ENCODE measurements at regions not wholly inside any gene's neighbourhood (a gene's known extent, or its start where the extent isn't known, plus 50 kb on each side); places are given as distances from the start of the nearest gene placed in this dataset.

DNA sequence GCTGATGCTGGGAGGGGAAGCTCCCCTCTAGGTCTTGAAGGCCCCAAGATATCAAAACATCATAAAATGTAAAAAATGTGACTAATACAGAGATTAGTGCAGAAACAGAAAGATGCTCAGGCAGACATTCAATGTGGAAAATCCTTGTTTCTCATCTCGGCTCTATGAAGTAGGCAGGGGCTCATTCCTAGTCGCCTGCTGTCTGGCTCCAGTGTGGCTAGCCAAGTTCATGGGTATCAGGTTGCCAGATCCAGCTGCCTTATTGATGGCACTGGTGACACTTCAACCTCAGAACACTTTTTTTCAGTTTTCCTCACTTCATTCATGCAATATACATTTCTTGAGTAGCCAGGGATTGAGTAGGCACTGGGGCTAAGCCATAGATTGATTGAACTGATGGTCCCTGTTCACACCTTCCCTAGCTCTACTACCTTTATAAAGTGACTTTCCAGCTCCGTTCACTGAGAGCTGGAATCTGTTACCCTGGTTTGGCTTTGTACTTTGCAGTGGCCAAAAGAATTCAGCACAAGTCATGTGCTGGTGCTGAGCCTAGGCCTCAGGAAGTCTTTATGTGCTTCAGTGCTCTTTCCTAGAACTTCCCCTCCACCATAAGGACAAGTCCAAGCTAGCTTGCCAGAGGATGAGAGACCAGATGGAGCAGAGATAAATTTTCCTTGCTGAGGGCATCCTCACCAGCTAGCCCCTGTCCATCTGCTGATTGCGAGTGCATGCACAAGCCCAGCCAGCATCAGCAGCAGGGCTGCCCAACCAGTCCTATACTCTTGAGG, 373.6 kb upstream of the ST6GAL2 start (continued):
- TF ChIP-seq ZMIZ1 (IDR thresholded peaks at IDR 0.05; ENCODE audit: low read depth in 2 of 2, low read length in 2 of 2) (no peak), PYGO2 (tag; IDR thresholded peaks at IDR 0.05) (no peak)

GRCh38 chr2:107263628-107264027, 377.7 kb upstream of the ST6GAL2 start:
- H3K27ac ChIP-seq (ENCODE audit: extremely low read depth, low read depth, low read length): no peak overlapping the region
- DNase-seq (ENCODE audit: extremely low read depth in 1 of 4, low spot score in 3 of 4) (no peak), FAIRE-seq (no peak), ATAC-seq (no peak)
- H3K4me3 ChIP-seq: no peak overlapping the region
- H3K79me2 ChIP-seq (ENCODE audit: control insufficient read depth, insufficient read depth, low read length): no peaks in the 10 kb centered on the region
- ChIA-PET POLR2A (no interaction called here), CTCF (ENCODE audit: low intra/inter-chr PET ratio) (no interaction called here)
- no peaks in the 10 kb centered on the region for H3K9me3 ChIP-seq (replicated peaks; ENCODE audit: control insufficient read depth, insufficient read depth, low read depth, low read length)
- no peaks in the 10 kb centered on the region for H3K27me3 ChIP-seq (ENCODE audit: control insufficient read depth in 2 of 2, insufficient read depth in 2 of 2, low read length in 2 of 2)
- no TSS peak for BruUV-seq (replicated peaks)
- H2AFZ ChIP-seq (ENCODE audit: low read depth, low read length): no peak overlapping the region
- in situ Hi-C loops (cut with MboI) (no loop called here), intact Hi-C loops (cut with micrococcal nuclease) (no loop called here)
- no peaks in the 10 kb centered on the region for H4K20me1 ChIP-seq (replicated peaks; ENCODE audit: control insufficient read depth, insufficient read depth, low read length)
- no peak overlapping the region for H3K4me2 ChIP-seq (ENCODE audit: insufficient read depth, low read length)
- TF ChIP-seq SMAD2 (IDR thresholded peaks at IDR 0.05; ENCODE audit: low read depth, low read length) (no peak), NFIC (IDR thresholded peaks at IDR 0.05) (no peak), NFE2 (IDR thresholded peaks at IDR 0.05; ENCODE audit: low read depth) (no peak)
- H3K4me1 ChIP-seq (replicated peaks in 1 of 2; ENCODE audit: control insufficient read depth in 2 of 2, insufficient read depth in 2 of 2, low read length in 2 of 2): no peaks in the 10 kb centered on the region
- no peak overlapping the region for H3K9ac ChIP-seq (ENCODE audit: insufficient read depth in 1 of 2, low read depth in 2 of 2, low read length in 2 of 2)
- no peaks in the 10 kb centered on the region for H3K36me3 ChIP-seq (ENCODE audit: control insufficient read depth, insufficient read depth, low read length)
- WGBS (ENCODE audit: insufficient coverage, low coverage, missing lambda C conversion rate): 3% methylated on average over 3 of the region's 3 CpGs
- H3K9me1 ChIP-seq (ENCODE audit: control insufficient read depth, insufficient read depth, low read length): no peaks in the 10 kb centered on the region

All from K562 (cell line).